IMR-90 (cell line): ENCODE measurements at regions not wholly inside any gene's neighbourhood (a gene's known extent, or its start where the extent isn't known, plus 50 kb on each side); places are given as distances from the start of the nearest gene placed in this dataset.

Experiments
- ATAC-seq: fragments of 200-7000 bp; cut with Tn5 transposase; 2 replicates; pipeline ENCODE4 v1.9.1; 2020; ENCODE audit warnings: low read depth, mild to moderate bottlenecking, moderate library complexity
- BruUV-seq: library from RNA; stranded (reverse); fragments of 400-500 nt; replicated peaks from 2 replicates; lab custom pipeline; 2021; lab: Mats Ljungman, UMichigan
- CTCF ChIA-PET: fragments of 300-600 bp; formaldehyde crosslinking; extraction: SDS; loops from one replicate; lab custom pipeline; 2021; ENCODE audit warnings: antibody characterized with exemption; lab: Yijun Ruan, JAX
- POLR2A ChIA-PET: fragments of 300-600 bp; sonication (Branson Sonifier 250); formaldehyde crosslinking; loops from one replicate; lab custom pipeline; 2022; ENCODE audit warnings: antibody characterized with exemption; ENCODE audit not compliant: unreplicated experiment; lab: Charles Lee
- DNase-seq: peaks from one replicate; pipeline ENCODE4 v3.0.0; 2013
- H2AFZ ChIP-seq: replicated peaks from 2 replicates; pipeline ENCODE3; 2013; ENCODE audit warnings: low read length, mild to moderate bottlenecking; ENCODE audit not compliant: poor library complexity
- H2AK5ac ChIP-seq: 2 replicates; pipeline ENCODE4 v1.6.1; 2013; ENCODE audit warnings: low read depth, low read length, inconsistent platforms
- H2AK9ac ChIP-seq: replicated peaks from 2 replicates; pipeline ENCODE3; 2013; ENCODE audit warnings: mild to moderate bottlenecking, low read depth, low read length, moderate library complexity; ENCODE audit not compliant: poor library complexity
- H2BK120ac ChIP-seq: 2 replicates; pipeline ENCODE4 v1.6.1; 2013; ENCODE audit warnings: low read depth, low read length, inconsistent platforms
- H2BK15ac ChIP-seq: 3 replicates; pipeline ENCODE4 v1.6.1; 2013; ENCODE audit warnings: low read depth, low read length, inconsistent platforms
- H2BK20ac ChIP-seq: 2 replicates; pipeline ENCODE4 v1.6.1; 2013; ENCODE audit warnings: low read depth, mild to moderate bottlenecking, inconsistent platforms, low read length, moderate library complexity
- H2BK5ac ChIP-seq: 2 replicates; pipeline ENCODE4 v1.6.1; 2013; ENCODE audit warnings: mild to moderate bottlenecking, low read depth, low read length, inconsistent platforms; ENCODE audit not compliant: poor library complexity, severe bottlenecking
- H3K14ac ChIP-seq: replicated peaks from 2 replicates; pipeline ENCODE4 v1.6.1; 2013; ENCODE audit warnings: low read depth, low read length, inconsistent platforms
- H3K18ac ChIP-seq: 2 replicates; pipeline ENCODE4 v1.6.1; 2013; ENCODE audit warnings: low read depth, low read length, control low read depth
- H3K23ac ChIP-seq: 2 replicates; pipeline ENCODE4 v1.6.1; 2013; ENCODE audit warnings: low read depth, low read length, inconsistent platforms
- H3K27ac ChIP-seq: 2 replicates; pipeline ENCODE4 v1.5.1; 2013; ENCODE audit warnings: mild to moderate bottlenecking, control low read depth, low read length; ENCODE audit not compliant: insufficient read depth
- H3K27me3 ChIP-seq: 2 replicates; pipeline ENCODE4 v1.6.1; 2013; ENCODE audit warnings: low read length; ENCODE audit not compliant: control insufficient read depth, insufficient read depth
- H3K36me3 ChIP-seq: 2 replicates; pipeline ENCODE4 v1.6.1; 2013; ENCODE audit warnings: low read length, mixed read lengths; ENCODE audit not compliant: control insufficient read depth, insufficient read depth
- H3K4ac ChIP-seq: 2 replicates; pipeline ENCODE4 v1.6.1; 2013; ENCODE audit warnings: low read depth, low read length, inconsistent platforms
- H3K4me1 ChIP-seq: 2 replicates; pipeline ENCODE4 v1.6.1; 2013; ENCODE audit warnings: low read length, mixed read lengths; ENCODE audit not compliant: control insufficient read depth, insufficient read depth
- H3K4me2 ChIP-seq: 2 replicates; pipeline ENCODE4 v1.6.1; 2013; ENCODE audit warnings: low read depth, mild to moderate bottlenecking, control low read depth, low read length, moderate library complexity
- H3K4me3 ChIP-seq: 2 replicates; pipeline ENCODE4 v1.5.1; 2013; ENCODE audit warnings: low read depth, mild to moderate bottlenecking, control low read depth, low read length, moderate library complexity; ENCODE audit not compliant: insufficient read depth
- H3K56ac ChIP-seq: 2 replicates; pipeline ENCODE4 v1.6.1; 2013; ENCODE audit warnings: low read length, inconsistent platforms; ENCODE audit not compliant: insufficient read depth; ENCODE audit errors: extremely low read depth
- H3K79me1 ChIP-seq, 2 experiments: 2 replicates each; pipeline ENCODE4 v1.6.1; 2013; ENCODE audit warnings: low read length in 2 of 2, inconsistent platforms in 1 of 2, low read depth in 1 of 2
- H3K9ac ChIP-seq: 2 replicates; pipeline ENCODE4 v1.6.1; 2013; ENCODE audit warnings: low read depth, low read length, control low read depth
- H3K9me1 ChIP-seq: 2 replicates; pipeline ENCODE4 v1.6.1; 2013; ENCODE audit warnings: low read length, inconsistent platforms; ENCODE audit not compliant: insufficient read depth
- H3K9me3 ChIP-seq: 2 replicates; pipeline ENCODE4 v1.6.1; 2013; ENCODE audit warnings: low read length; ENCODE audit not compliant: control insufficient read depth, insufficient read depth
- H4K20me1 ChIP-seq: 2 replicates; pipeline ENCODE4 v1.6.1; 2013; ENCODE audit warnings: low read length, inconsistent platforms; ENCODE audit not compliant: insufficient read depth
- H4K5ac ChIP-seq: 2 replicates; pipeline ENCODE4 v1.6.1; 2013; ENCODE audit warnings: mild to moderate bottlenecking, low read depth, low read length, control low read depth
- H4K8ac ChIP-seq, 2 experiments: 2 replicates each; pipeline ENCODE4 v1.6.1; 2013; ENCODE audit warnings: low read depth in 2 of 2, low read length in 2 of 2, control low read depth in 1 of 2, inconsistent platforms in 1 of 2
- H4K91ac ChIP-seq: 2 replicates; pipeline ENCODE4 v1.6.1; 2013; ENCODE audit warnings: low read depth, low read length, inconsistent platforms; ENCODE audit not compliant: insufficient read depth
- BHLHE40 ChIP-seq: fragments of 150-350 bp; IDR thresholded peaks from 2 replicates; pipeline ENCODE4 v1.6.1; 2016; ENCODE audit warnings: mild to moderate bottlenecking, low read depth, low read length
- CEBPB ChIP-seq: IDR thresholded peaks from 2 replicates; pipeline ENCODE4 v1.6.1; 2012; ENCODE audit warnings: low read depth, low read length, improper control_type of control experiment
- CHD1 ChIP-seq: IDR thresholded peaks from 2 replicates; pipeline ENCODE4 v1.6.1; 2012; ENCODE audit warnings: low read depth, low read length, improper control_type of control experiment
- FOS ChIP-seq: fragments of 150-350 bp; IDR thresholded peaks from 2 replicates; pipeline ENCODE4 v1.6.1; 2016; ENCODE audit warnings: low read depth, low read length
- POLR2A ChIP-seq: IDR thresholded peaks from 2 replicates; pipeline ENCODE4 v1.6.1; 2012; ENCODE audit warnings: mild to moderate bottlenecking, low read depth, low read length
- RAD21 ChIP-seq: IDR thresholded peaks from 2 replicates; pipeline ENCODE4 v1.6.1; 2012; ENCODE audit warnings: low read length, improper control_type of control experiment
- RCOR1 ChIP-seq: IDR thresholded peaks from 2 replicates; pipeline ENCODE4 v1.6.1; 2012; ENCODE audit warnings: mild to moderate bottlenecking, low read length, improper control_type of control experiment; ENCODE audit not compliant: insufficient replicate concordance
- RFX5 ChIP-seq: IDR thresholded peaks from 2 replicates; pipeline ENCODE4 v1.8.0; 2012; ENCODE audit warnings: low read depth, mild to moderate bottlenecking, low read length, moderate library complexity
- SMC3 ChIP-seq: fragments of 150-350 bp; IDR thresholded peaks from 2 replicates; pipeline ENCODE4 v1.6.1; 2016; ENCODE audit warnings: low read depth, mild to moderate bottlenecking, antibody characterized with exemption, low read length, moderate library complexity
- WGBS, 2 experiments: methylation state at CpG; one replicate each; pipeline versions ENCODE4 v1.1.5 to v1.1.7; 2013; ENCODE audit warnings: missing lambda C conversion rate in 2 of 2; ENCODE audit not compliant: insufficient read length in 1 of 2; ENCODE audit errors: extremely low coverage in 2 of 2; 5-methylcytosine and 5-hydroxymethylcytosine counted together
- dilution Hi-C: fragments of 300-500 bp; cut with HindIII; formaldehyde crosslinking; loops from one replicate; pipeline ENCODE4 v1.14.3; 2018; ENCODE audit warnings: low sequenced_read_pairs; ENCODE audit not compliant: unreplicated experiment
- in situ Hi-C: fragments of 300-500 bp; cut with MboI; formaldehyde crosslinking; loops from 3 replicates; pipeline ENCODE4 v1.14.3; 2019; ENCODE audit warnings: low sequenced_read_pairs, inconsistent platforms, mixed read lengths
- intact Hi-C: fragments of 100-400 bp; cut with micrococcal nuclease; formaldehyde crosslinking; loops from 2 replicates; pipeline ENCODE4 v1.10.0; 2022
- TF ChIP-seq, protein P1 (sequence below): conservative IDR thresholded peaks from 2 replicates; pipeline ENCODE4 v1.5.1; 2012; ENCODE audit warnings: mild to moderate bottlenecking, low read depth, low read length, improper control_type of control experiment
- TF ChIP-seq, protein P2 (sequence below): fragments of 150-350 bp; IDR thresholded peaks from 2 replicates; pipeline ENCODE4 v1.6.1; 2017; ENCODE audit warnings: mild to moderate bottlenecking, antibody characterized with exemption, low read length, low read depth

DNA sequence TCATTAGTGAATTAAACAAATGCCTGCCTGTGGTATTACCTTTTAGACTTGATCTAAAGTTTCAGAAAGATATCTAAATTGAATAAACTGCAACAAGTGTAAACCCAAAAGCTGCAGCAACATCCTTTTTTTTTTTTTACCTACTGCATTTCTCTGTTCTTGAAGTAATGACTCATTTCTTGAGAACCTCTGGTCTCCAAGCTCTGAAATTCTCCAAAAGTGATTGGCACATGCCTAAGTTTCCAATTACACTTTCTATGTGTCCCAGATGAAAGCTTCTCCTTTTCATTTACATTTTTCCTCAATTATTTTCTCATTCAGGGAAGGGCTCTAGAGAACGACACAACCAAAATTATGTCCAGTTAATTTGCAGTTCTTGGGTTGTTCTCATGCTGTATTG is 435.2 kb upstream of the DCN start:
- Histone ChIP-seq H3K14ac (no peak overlapping the region), H3K79me1 (no peaks in the 10 kb centered on the region), H3K23ac (no peak overlapping the region), H2BK5ac (no peak overlapping the region), H3K9ac (no peak overlapping the region), H3K4me2 (no peak overlapping the region), H2AFZ (no peak overlapping the region), H4K91ac (no peak overlapping the region), H3K18ac (no peak overlapping the region), H2BK15ac (no peak overlapping the region), H2BK120ac (no peak overlapping the region), H4K8ac (no peak overlapping the region), H3K56ac (no peak overlapping the region), H3K4me1 (no peaks in the 10 kb centered on the region), H3K27me3 (no peaks in the 10 kb centered on the region; the same call in 1 of the 2 replicates), H3K4me3 (no peak overlapping the region), H3K9me3 (no peaks in the 10 kb centered on the region), H4K5ac (no peak overlapping the region), H3K36me3 (no peaks in the 10 kb centered on the region), H3K9me1 (no peaks in the 10 kb centered on the region), H3K4ac (no peak overlapping the region), H2AK5ac (no peak overlapping the region), H2BK20ac (no peak overlapping the region), H3K27ac (no peak overlapping the region), H2AK9ac (no peak overlapping the region), H4K20me1 (no peaks in the 10 kb centered on the region)
- DNase-seq (no peak), ATAC-seq (no peak)
- TF ChIP-seq CHD1 = no peak
- TF ChIP-seq RFX5 = no peak
- TF ChIP-seq, protein P1, sequence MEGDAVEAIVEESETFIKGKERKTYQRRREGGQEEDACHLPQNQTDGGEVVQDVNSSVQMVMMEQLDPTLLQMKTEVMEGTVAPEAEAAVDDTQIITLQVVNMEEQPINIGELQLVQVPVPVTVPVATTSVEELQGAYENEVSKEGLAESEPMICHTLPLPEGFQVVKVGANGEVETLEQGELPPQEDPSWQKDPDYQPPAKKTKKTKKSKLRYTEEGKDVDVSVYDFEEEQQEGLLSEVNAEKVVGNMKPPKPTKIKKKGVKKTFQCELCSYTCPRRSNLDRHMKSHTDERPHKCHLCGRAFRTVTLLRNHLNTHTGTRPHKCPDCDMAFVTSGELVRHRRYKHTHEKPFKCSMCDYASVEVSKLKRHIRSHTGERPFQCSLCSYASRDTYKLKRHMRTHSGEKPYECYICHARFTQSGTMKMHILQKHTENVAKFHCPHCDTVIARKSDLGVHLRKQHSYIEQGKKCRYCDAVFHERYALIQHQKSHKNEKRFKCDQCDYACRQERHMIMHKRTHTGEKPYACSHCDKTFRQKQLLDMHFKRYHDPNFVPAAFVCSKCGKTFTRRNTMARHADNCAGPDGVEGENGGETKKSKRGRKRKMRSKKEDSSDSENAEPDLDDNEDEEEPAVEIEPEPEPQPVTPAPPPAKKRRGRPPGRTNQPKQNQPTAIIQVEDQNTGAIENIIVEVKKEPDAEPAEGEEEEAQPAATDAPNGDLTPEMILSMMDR = no peak
- no peak for TF ChIP-seq RAD21
- TF ChIP-seq POLR2A = no peak
- TF ChIP-seq, protein P2, sequence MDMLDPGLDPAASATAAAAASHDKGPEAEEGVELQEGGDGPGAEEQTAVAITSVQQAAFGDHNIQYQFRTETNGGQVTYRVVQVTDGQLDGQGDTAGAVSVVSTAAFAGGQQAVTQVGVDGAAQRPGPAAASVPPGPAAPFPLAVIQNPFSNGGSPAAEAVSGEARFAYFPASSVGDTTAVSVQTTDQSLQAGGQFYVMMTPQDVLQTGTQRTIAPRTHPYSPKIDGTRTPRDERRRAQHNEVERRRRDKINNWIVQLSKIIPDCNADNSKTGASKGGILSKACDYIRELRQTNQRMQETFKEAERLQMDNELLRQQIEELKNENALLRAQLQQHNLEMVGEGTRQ = no peak
- TF ChIP-seq CEBPB = no peak
- TF ChIP-seq SMC3 = no peak
- TF ChIP-seq RCOR1 = no peak
- no peak for TF ChIP-seq BHLHE40
- no peak for TF ChIP-seq FOS
- in situ Hi-C loops (no loop called here), intact Hi-C loops (no loop called here), dilution Hi-C loops (no loop called here)
- ChIA-PET CTCF (interaction anchor here (0.7 to 1.0 kb wide), 2 partner anchors 9 kb away, joined by 3 to 5 read pairs; no protein-coding TSS in a partner anchor), POLR2A (no interaction called here)
- WGBS, 2 experiments = no CpG with 5 or more reads among the region's 1 CpG
- no TSS peak for BruUV-seq
